LoVo (cell line): ENCODE measurements at regions not wholly inside any gene's neighbourhood (a gene's known extent, or its start where the extent isn't known, plus 50 kb on each side); places are given as distances from the start of the nearest gene placed in this dataset.

ENCODE experiments used
- DNase-seq: peaks from one replicate; pipeline ENCODE4 v3.0.0-alpha.2; 2016; ENCODE audit warnings: low spot score

DNA sequence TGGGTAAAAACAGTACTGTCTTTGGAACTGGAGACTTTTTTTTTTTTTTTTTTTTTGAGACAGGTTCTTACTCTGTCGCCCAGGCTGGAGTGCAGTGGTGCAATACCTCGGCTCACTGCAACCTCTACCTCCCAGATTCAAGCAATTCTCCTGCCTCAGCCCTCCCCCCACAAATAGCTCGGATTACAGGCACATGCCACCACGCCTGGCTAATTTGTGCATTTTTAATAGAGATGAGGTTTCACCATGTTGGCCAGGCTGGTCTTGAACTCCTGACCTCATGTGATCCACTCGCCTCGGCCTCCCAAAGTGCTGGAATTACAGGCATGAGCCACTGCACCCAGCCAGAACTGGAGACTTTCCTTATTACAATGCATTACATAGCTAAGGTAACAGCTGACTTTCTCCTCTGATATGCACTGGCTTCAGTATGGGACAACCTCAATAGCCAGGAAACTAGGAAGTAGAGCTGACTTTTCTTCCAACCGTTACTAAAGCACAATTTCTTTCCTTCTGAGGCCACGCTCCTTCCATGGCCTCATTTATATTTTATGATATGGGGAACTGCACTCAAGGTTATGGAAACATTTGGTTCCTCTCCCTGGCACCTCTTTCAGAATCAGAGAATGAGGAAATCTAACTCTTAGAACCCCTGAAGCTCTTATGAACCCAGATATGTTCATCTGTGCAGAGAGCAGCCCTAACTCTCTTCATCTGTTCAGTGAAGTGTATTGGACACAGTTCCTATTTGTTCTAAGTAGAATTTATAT is 53.5 kb upstream of the FAM9B start:
- no peak for DNase-seq

GRCh38 chrX:9088896-9089295 is 55.0 kb upstream of the FAM9B start:
- DNase-seq: no peak

DNA sequence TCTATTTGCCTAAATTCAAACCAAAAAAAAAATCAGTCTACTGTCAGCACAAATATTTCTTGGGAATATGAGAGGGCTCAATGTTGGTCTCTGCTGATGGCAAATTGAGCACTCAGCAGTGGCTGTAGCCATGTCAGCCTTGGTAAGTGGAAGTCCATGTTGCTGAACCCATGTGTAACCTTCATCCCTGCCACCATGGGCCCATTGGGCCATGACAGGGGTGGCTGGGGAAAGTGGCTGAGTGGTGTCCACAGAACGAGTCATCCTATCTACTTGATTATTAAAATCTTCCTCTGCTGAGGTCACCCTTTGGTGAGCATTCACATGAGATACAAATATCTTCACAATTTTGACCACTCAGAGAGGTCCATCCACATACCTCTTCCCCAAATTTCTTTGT is 56.8 kb upstream of the FAM9B start:
- no peak for DNase-seq

DNA sequence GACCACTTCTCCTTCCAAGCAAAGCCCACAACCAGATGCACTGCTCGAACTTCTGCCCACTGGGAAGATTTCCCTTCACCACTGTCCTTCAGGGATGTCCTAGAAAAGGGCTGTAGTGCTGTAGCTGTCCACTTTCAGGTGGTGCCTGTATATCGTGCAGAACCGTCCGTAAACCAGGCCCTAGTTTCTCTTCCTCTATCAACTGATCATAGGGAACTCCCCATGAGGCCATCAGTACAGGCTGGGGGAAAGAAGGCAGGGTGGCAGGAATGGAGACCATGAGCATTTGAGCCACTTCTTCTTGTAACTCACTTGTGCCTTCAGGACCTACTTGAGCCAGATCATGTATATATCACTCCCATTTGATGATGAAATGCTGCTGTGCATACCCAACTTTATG is 57.3 kb upstream of the FAM9B start:
- DNase-seq: no peak

DNA sequence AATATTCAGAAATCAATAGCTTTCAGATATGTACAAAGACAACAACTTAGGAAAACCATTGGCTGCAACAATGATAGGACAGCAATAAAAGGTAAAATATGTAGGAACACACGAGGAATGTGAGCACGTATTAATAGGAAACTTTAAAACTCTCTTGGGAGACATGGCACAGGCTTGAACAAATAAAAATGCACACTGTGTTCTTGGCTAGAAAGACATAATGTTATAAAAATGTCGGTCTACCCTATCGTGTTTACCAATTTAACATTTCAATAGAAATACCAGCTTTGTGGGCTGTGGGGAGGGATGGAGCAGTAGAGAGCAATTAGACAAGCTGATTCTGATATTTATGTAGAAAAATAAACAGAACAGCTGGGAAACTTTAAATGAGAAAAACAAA is 69.0 kb upstream of the FAM9B start:
- no peak for DNase-seq

GRCh38 chrX:9108054-9108453 is 74.1 kb upstream of the FAM9B start:
- DNase-seq: no peak

DNA sequence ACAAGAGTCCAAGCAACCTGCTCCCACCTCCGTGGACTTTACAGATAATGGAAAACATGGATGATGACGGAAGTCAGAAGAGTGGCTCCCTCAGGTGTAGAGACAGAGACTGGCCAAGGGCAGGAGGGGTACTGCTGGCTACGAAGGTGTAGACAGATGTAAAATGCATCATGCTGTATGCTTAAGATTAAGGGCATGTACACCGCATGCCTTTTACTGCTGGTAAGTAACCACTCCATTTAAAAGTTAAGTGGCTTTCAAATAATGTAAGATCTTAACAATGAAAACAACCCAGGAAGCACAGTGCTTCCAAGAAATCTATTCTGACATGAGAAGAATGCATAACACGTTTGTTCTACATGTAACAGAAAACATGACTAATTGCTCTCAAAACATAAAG is 76.9 kb upstream of the FAM9B start:
- DNase-seq: no peak

GRCh38 chrX:9114245-9114644 is 80.3 kb upstream of the FAM9B start:
- no peak for DNase-seq

- DNase-seq: no peak
These were observed 83.9 kb upstream of the FAM9B start for GRCh38 chrX:9117851-9118250.

DNA sequence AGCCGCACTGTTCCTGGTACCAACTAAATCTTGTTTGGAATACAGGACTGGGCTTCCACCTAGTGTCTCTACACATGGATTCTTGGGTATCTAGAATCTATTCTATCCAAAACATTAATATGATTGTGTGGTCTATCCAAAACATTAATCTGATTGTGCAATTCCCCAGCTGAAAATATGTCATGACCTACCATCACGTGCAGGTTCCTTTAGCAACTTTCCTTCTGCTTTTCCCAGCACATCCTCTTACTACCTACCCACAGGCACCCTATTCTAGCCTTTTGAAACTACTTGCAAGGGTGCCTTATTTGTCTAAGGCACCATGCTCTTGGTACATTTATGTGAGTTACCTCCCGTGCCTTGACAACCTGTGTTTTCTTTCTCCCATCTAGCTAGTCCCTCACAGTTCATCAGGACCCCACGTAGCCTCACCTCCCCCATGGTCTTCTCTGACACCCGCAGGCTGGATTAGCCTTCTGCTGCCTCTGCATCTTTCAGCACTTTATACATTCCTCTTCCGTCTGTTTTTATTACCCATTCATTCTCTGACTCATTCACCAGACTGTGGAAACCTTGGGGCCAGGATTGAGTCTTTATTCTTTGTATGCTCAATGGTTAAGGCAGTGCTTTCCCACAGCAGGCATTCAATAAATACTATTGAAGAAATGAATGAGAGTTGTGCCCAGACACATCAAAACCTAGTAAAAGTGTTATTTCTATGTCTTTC is 88.8 kb upstream of the FAM9B start:
- DNase-seq: no peak

- no peak for DNase-seq
These were observed 94.1 kb upstream of the FAM9B start for GRCh38 chrX:9127986-9128385.

- DNase-seq: no peak
These were observed 96.1 kb upstream of the FAM9B start for GRCh38 chrX:9130031-9130430.

GRCh38 chrX:9131066-9131465 is 97.1 kb upstream of the FAM9B start:
- no peak for DNase-seq

DNA sequence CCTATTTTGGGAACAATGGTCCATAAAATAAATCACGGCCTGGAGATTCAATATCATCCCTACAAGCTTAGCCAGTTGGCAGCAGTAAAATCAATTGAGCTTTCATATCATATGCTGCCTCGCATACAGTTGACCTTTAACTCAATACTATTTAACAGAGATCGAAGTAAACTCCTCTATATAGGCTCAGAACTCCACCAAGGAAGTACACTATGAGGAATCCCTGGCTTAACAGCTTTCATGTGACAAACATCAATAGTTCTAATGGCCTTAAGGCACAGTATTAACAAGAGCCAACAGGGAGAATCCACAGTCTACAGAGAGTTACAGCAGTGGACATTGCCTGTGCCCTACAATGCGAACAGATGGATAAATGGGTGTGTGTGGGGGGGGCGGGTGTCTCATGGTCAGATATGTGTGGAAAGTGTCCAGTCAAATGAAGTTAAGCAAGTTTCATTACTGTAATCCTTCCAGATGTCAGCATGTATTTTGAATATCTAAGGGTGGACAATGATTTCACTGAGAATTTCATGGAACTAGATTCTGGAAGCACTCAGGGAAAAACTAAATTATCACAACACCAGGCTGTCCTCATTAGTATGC is 98.2 kb upstream of the FAM9B start:
- DNase-seq: no peak

DNA sequence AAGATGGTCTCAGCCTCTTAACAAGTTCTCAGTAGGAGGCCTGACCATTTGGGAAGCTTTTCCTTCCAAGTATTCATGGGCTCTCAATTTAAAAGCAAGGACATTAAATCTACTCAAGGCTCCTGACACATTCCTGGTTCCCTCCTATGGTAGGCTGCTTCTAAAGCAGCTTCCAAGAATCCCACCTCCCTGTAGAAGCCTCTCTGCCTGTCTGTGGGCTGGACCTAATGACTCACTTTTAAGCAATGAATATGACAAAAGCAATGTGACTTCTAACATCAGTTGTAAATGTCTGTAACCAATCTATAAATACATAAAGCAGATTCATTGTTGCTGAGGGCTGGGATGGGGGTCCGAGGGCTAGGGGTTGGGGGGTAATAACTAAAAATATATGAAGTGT is 99.5 kb upstream of the FAM9B start:
- no peak for DNase-seq

- DNase-seq: no peak
These were observed 100.4 kb upstream of the FAM9B start for GRCh38 chrX:9134366-9134765.

DNA sequence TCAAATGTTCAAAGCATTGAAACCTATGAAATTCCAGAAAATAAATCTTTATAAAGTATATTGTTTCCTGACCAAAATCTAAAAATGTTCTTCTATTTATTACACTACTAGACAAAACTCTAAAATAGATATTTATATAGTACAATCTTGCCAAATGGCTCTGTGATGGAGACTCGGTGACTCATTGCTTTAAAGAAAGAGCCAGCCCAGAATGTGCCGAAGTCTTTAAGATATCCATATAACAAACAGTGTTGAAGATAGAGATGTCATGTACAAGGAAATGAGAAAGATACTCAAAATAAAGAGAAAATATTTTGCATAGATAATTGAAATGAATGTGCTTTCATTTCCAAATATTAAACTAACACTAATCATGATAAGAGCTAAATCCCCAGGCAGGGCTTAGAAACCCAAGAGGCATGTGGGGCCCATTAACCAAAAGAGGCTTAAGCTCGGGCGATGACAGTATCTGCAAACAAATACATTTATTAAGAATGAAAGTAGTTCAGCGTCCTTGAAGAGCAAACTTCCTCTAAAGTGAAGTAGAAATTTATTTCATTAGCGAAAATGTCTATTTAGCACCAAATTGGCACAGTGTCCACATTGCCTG is 102.1 kb upstream of the FAM9B start:
- DNase-seq: no peak

- DNase-seq: no peak
These were observed 103.2 kb upstream of the FAM9B start for GRCh38 chrX:9137152-9137551.

GRCh38 chrX:9141496-9141895 is 107.6 kb upstream of the FAM9B start:
- no peak for DNase-seq

- no peak for DNase-seq
These were observed 110.8 kb upstream of the FAM9B start for GRCh38 chrX:9144701-9145241.

DNA sequence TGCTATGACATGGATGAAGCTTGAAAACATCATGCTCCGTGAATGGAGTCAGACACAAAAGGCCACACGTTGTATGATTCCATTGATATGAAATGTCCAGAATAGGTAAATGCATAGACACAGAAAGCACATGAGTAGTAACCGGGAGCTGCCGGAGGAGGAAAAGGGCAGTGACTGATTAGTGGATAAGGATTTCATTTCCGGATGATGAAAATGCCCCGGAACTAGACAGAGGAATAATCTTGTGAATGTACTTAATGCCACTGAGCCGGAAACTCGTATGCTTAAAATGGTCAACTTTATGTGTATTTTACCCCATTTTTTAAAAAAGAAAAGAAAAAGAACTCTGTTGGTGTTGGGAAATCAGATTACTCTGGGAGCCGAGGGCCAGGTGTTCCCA is 112.7 kb upstream of the FAM9B start:
- DNase-seq: no peak

DNA sequence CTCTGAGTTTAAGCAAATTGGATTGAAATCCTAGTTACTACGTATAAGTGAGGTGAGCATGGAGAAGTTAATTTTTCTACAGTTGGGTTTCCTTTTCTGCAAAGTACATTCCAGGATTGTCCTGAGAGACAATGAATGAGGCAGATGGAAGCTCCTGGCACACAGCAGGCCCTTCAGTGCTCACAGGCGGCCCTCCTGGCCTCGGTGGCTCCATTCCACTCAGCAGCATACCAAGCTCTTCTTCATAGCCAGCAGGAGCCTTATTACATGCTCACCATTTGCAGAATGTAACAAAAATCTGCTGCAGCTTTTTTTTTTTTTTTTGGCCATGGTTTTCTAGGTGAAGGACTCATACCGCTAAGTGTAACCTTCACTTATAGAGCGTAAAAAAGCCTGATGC is 113.2 kb upstream of the FAM9B start:
- DNase-seq: no peak

GRCh38 chrX:9147726-9148125 is 113.8 kb upstream of the FAM9B start:
- DNase-seq: no peak
